Hindlimb muscle (tissue), 1 donor: ENCODE measurements at regions not wholly inside any gene's neighbourhood (a gene's known extent, or its start where the extent isn't known, plus 50 kb on each side); places are given as distances from the start of the nearest gene placed in this dataset.

Experiments
- DNase-seq: peaks from one replicate; pipeline ENCODE4 v3.0.0-alpha.2; 2013

DNA sequence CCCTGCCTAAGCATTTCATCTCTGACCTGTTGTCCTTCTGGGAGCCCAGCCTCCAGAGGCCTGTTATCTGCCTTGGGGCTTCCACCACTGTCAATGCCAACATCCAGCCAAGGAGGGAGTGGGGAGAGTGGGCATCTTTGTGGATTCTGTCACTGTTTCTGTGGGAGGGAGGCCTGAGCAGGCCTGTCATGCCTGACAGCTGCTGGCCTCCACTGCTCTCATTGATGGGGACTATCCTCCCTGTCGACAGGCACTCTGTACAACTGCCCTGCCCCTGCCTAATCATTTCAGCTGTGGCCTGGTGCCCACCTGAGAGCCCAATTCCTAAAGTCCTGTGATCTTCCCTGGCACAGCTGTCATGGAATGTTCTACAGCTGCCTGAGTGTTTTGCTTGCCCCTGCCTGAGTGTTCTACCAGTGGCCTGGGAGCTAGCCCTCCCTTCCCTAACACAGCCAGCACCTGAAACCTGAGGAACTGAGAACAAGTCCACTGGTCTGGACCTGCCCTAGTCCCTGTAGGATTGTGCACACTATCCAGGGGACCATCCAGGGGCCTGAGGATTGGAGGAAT is 145.3 kb downstream of the FAM83B start:
- DNase-seq, result no peak

DNA sequence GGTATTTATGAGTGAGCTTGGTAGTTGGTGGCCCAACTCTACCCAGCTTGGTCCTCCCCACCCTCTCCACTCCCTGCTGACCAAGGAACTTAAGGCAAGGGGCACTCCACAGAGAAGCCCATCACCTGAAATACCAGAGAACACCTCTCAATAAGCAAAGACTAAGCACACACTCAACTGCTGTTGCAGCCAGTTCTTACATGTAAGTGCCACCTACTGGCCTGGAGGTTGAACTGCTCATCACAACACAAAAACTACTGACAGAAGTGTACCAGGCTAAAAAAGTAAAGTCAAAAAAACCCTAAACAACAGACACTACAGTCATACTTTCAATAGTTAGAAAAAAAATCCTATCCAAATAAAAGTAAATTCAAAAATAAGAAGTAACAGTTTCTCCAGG is 146.2 kb downstream of the FAM83B start:
- DNase-seq, result no peak

DNA sequence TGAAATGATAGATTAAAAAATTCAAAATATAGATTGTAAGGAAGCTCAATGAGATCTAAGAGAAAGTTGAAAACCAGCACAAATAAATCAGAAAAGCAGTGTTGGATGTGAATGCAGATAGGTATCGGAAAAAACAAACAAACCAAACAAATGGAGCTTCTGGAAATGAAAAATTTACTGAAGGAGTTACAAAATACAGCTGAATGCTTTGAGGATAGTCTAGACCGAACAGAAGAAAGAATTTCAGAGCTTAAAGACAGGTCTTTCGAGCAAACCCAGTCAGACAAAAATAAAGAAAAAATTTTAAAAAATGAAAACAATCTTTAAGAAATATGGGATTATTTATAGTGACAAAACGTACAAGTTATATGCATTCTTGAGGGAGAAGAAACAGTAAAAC is 146.7 kb downstream of the FAM83B start:
- DNase-seq, result no peak

DNA sequence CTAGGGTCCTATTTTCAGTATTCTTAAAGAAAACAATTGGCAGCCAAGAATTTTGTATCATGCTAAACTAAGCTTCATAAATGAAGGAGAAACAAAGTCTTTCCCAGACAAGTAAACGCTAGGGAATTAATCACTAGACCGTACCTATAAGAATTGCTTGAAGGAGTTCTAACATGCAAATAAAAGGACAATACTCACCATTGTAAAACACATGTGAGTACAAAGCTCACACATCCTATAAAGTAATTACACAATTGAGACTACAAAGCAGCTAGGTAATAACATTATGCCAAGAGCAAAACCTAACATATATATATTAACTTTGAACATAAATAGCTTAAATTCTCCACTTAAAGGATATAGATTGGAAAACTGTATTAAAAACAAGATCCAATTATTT is 147.4 kb downstream of the FAM83B start:
- no peak for DNase-seq

DNA sequence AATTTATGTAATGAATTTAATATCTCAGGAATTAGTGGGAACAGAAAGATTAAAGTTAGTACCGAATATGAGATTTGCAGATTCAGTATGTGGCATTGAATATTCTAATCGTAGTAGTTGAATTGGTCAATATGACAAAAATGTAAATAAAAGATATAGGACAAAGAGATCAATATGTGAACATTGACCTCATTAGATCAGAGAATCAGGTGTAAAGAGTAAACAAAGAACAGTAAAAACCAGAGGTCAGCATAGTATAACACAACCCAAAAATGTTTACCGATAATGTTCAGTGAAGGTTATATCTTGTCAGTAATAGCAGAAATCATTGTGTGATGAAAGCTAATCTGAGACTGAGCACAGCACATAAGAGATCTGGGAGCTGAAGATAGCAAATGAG is 152.0 kb downstream of the FAM83B start:
- DNase-seq, result no peak

DNA sequence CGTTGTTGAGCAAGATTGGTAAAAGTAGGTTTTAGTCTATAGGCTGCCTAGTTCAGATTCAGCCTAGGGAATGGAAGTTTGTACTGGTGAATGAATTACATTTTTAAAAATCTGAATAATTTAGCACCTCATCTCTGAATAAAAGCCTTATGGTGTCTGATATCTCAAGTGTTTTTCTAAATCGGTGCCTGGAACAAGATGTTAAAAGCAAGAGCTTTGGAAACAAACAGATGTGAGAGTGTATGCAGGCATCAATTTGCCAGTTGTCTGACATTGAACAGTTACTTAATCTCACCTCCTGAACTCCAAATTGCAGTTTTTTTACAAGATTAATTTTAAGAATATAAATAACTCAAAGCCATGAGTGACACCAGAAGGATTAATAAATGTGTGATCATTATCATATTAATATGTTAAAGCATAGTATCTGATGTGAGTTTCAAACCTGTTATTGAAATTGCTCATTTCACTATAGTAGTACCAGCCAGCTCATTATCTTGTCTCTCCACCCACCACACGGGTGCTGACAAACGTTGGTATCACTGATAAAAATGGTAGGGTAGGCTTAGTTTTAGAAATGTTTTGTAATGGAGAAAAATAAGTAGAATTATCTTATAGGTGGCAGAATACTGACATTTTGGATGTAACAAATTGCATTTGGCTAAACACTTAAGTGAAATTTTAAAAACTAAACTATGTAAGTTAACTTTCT is 157.3 kb downstream of the FAM83B start:
- DNase-seq, result no peak

DNA sequence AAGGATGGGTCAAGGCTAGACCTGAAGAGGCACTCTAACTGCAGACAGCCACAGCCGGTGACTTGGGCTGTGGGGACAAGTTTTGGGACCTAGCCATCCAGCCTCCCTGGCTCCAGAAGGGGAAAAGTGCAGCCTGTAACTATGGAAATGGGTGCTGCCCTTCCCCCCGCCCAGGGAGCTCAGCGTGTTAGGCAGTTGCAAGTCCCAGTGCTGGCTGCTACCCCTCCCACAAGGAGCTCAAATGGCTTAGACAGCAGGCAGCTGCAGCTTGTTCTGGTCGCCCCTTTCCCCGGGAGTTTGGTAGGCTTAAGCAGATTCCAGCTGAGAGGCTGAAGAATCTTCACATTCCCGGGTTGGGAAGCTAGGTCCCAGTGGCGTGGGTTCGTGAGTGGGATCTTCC is 162.6 kb downstream of the FAM83B start:
- DNase-seq, result no peak

DNA sequence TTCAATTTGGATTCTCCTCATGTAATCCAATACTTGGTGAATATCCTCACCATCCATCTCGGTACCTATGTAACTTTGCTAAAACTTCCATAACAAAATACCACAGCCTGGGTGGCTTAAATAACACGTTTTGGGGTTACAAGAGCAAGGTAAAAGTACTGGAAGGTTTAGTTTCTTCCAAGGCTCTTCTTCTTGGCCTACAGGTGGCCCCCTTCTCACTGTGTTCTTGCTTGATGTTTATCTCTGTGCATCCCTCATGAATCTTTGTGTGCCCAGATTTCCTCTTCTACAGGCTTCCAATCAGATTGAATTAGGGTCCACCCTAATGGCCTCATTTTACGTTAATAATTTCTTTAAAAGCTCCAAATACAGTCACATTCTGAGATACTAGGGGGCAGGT is 163.3 kb upstream of the HCRTR2 start:
- no peak for DNase-seq

DNA sequence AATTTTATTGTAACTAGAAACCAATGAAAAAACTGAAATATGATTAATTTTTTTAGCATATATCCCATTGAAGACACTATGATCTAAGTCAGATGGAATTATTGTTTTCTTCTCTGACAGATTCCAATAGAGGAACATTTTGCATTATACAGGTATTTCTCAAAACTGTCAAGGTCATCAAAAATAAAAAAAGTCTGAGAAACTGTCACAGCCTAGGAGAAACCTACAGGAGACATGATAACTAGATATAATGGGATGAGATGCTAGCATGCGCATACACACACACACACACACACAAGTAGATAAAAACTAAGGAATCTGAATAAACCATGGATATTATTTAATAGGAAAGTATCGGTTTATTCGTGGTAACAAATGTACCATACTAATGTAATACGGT is 161.9 kb upstream of the HCRTR2 start:
- DNase-seq, result no peak

DNA sequence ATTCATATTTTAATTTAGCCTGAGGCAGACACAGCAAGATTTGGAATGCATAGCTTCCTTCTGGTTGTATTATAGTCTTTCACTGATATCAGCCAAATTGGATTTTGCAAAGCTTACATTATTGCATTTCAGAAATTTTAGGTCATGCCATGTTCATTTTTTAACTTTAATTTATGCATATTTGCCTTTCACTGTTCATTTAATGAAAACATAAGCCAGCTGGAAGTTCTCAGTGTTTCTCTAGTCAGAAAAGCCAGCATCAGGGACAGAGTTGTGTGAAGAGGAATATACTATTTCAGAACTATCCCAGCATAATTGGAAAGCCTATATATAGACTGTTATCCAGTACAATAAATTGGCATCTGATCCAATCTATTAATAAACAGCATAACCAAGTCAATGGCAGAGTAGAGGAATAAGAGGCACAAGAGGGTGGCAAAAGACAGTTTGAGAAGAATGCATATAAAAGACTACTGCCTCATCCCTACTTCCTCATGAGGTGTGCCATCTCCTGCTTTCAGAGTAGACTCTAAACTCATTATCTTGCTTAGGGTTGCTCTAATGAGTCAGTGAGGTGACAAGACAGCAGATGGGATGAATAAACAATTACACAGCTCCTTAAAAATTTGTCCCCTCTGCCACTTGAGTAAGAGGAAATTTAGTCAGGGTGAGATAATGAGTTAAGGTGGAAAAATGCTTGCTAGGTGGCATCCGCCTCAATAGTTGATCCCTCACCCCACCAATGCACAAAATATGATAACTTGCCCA is 159.8 kb upstream of the HCRTR2 start:
- DNase-seq, result no peak

DNA sequence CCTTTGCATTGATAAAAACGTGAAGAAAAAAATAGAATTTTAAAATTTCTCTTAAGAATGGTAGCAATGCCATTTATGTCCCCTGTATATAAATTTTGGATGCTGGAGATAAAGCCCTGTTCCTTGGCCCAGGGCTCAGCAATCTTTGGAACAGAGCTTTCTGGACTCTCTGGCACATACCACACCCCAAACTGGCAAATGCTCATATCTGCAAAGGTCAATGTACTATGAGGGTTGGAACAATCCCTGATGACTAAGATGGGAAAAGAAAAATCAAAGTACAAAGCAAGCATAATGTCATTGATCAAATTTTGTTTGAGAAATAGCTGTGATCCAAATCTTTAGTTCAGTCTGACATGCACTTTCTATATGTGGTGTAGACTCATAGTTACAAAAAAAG is 158.1 kb upstream of the HCRTR2 start:
- DNase-seq, result no peak

DNA sequence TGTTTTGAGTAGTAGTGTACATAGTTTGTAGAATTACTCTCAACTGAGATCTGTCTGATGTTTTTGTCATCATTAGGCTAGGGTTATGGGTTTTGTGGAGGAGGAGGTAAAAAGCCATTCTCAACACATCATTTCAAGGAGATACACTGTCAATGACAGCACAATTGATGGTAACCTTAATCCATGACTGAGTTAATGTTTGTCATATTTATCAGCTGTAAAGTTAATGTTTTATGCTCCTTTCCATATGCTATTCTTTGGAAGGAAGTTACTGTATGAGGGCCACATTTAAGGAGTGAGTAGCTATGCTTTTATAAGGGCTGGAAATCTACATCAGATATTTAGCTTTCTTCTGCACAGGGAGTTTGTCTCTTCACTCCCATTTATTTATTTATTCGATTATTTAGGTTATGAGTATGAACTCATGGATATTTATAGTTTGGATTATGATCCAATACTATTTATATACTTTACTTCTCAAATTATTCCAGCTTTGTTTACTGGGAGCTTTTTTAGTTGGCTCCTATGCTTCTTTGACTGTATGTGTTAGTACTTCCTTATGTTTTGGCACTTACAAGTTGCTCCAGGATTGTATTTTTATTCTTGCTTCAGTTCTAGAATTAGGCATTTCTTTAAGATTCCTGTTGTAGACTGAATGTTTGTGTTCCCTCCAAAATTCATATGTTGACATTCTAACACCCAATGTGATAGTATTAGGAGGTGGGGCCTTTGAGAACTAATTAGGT is 156.6 kb upstream of the HCRTR2 start:
- DNase-seq, result peak; percentile 5

DNA sequence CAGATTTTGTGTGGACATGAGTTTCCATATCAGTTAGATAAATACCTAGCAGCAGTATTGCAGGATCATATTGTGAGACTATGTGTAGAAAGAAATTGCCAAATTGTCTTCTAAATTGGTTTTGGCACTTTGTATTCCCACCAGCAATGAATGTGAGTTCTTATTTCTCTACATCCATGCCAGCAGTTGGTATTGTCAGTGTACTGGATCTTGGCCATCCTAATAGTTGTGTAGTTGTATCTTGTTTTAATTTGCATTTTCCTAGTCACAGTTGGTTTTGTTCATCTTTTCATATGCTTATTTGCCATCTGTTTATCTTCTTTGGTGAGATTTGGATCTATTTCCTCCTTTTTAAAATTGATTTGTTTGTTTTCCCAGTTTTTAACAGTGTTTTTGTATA is 154.7 kb upstream of the HCRTR2 start:
- no peak for DNase-seq

DNA sequence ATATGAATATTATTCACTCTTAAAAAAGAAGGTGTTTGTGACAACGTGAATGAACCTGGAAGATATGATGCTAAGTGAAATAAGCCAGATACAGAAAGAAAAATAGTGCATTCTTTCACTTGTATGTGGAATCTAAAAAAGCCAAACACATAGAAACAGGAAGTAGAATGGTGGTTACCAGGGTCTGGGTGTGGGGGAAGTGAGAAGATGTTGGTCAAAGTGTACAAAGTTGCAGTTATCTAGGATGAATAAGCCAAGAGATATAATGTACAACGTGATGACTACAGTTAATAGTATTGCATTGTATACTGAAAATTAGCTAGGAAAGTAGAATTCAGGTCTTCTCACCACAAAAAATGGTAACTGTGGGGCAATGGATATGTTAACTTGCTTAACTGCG is 151.1 kb upstream of the HCRTR2 start:
- no peak for DNase-seq

DNA sequence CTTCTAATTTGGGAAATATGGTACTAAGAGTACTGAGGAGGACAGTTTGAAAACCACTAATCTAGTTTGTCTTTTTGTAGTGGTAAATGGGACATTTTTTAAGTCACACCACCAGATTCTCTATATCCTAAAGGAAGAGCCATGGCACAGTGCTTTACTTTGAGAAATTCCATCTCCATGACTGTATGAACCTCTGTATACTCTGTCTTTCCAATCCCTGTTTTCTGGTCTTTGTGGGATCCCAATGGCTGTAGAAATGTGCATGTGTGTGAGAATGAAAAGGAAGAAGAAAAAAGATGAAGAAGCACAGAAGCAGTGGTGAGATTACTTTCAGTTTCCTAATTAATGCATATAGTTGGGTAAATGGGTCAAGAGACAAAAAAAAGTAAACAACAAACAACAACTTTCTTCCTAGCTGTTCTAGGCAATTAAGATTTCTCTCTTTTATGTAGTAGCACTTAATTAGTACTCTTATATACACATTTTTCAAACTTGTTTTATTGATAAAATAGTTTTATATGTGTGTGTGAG is 141.2 kb upstream of the HCRTR2 start:
- no peak for DNase-seq

DNA sequence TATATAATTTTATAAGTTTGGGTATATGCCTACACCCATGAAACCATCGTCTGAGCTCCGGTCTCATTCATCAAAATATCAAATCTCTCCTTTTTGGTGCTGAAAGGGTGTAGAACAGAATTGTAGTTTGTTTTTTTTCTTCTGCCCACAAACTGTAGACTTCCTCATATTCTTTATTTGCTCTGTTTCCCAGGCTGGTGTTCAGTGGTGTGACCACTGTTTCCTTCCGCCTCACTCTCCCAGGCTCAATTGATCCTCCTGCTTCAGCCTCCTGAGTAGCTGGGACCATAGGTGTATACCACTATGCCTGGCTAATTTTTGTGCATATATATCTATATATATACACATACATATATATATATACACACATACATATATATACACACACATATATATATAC is 139.6 kb upstream of the HCRTR2 start:
- peak; percentile 11 for DNase-seq

DNA sequence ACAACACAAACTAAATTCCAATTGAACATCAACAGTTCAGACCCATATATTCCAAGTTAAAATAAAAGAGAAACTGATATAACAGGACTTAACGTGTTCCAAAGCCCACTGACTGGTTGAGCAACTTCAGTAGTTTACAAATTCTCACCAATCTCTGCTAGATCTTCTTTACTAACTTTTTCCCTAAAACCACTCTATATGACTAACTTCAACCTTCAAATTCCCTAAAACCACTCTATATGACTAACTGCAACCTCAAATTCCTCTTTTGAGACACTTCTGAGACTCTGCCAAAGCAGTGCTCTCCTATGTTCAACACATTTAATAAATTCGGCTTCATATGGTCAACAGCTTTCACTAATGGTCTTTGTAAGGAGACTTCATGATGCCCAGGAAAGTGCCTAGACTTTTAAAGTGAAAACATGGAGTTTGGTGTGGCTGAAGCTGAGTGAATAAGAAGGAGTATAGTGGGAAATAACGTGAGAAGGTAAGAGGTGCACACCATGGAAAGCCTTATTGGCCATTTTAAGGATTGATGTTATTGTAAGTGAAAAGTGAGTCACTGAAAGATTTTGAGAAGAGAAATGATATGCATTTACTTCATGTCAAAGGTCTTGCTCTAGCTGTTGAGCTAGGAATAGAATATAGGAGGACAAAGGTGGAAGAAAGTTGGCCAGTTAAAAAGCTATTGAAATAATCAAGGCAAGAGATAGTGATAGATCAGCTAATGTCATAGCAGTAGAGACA is 134.0 kb upstream of the HCRTR2 start:
- no peak for DNase-seq

DNA sequence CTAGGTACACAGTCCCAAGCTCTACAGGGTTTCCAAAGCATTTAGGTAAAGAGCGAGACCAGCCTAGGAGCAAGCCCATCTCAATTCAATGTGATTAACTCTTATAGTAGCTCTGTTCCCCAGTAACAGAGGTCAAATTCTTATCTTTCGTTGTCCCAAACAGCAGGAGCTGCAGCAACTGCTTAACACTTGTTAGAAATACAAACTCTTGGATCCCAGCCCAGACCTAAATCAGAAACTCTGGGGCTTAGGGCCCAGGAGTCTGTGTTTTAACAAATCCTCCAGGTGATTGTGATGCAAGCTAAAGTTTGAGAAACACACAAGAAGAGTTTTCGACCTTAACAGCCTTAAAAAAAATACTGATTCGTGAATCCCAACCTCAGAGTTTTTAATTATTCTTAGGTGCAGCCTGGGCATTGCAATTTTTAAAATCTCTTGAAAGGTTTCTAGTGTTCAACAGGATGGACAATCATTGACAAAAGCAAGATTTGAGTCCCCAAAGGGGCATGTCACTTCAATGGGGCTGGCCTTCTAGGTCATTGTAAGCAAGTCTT is 127.4 kb upstream of the HCRTR2 start:
- no peak for DNase-seq

DNA sequence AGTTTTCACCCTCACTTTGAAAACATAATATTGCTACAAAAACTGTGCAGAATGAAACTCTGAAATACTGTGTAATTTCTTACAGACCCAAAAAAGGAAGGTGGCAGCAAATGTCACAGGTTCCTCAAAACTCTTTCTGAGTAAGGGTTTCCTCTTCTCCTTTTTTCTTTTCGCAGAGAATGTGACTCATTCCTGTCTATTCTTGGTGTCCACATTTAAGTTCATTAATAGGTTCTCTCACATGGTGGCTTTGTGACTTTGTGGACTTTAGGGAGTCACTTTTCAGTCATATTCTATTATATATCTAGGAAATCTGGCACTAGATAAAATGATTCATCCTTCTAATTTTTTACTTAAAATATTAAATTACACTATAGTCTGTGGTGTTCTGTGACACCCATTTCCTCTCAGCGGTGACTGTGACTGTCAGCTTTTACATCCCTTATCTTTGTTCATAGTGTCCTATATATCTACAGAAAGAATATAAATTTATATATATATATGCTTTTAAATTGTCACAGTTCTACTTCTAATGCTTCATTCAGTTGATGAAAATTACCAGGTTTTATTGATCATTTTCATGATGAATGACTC is 126.8 kb upstream of the HCRTR2 start:
- no peak for DNase-seq

DNA sequence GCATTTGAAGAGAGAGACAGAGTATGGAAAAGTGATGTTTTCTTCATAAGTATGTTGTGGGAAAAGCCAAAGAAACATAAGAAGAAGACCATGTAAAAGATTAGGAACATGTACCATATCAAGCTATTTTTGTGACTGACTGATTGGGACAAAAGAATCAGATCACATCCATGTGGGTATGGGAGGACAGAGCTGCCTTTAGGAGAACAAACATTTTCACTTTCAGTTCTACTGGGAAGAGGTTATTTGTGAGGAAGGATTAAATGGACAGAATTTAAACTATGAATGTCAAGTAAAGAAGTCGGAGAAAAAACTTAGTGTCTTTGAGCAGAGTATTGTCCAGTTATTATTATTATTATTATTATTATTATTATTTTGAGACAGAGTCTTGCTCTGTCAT is 124.4 kb upstream of the HCRTR2 start:
- DNase-seq, result no peak

DNA sequence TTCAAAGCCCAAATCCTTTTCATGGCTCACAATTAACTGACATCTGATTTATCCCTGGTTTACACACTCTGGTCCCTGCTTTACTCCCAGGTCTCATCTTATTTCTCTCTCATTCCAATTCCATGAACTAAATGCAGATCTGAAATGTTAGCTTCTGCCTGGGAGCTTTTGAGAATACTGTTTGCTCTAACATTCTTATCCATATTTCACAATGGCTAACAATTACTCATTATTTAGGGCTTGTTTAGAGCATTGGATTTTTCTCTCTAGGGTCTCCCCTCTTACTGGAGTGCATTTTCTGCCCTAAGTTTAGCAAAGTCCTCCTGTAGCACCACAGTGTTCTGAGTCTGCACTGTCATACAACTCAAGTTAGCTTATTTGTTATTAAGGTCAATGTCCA is 121.5 kb upstream of the HCRTR2 start:
- DNase-seq, result no peak

DNA sequence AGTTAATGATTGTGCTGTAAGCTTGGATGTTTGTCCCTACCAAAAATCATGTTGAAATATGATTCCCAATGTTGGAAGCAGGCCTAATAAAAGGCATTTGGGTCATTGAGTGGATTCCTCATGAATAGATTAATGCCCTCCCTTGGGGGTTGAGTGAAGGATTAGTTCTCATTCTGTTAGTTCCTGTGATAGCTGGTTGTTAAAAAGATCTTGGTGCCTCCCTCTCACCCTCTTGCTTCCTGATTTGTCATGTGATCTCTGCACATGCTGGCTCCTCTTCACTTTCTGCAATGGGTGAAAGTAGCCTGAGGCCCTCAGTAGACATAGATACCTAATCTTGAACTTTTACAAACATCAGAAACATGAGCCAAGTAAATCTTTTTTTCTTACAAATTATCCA is 115.6 kb upstream of the HCRTR2 start:
- no peak for DNase-seq
